ENCODE measurements at regions not wholly inside any gene's neighbourhood (a gene's known extent, or its start where the extent isn't known, plus 50 kb on each side); places are given as distances from the start of the nearest gene placed in this dataset.
"Not testable (repeated sequence)": the region's sequence is repeated elsewhere in the genome, so short reads cannot be mapped to it uniquely, and the experiment has no call there.

DNA sequence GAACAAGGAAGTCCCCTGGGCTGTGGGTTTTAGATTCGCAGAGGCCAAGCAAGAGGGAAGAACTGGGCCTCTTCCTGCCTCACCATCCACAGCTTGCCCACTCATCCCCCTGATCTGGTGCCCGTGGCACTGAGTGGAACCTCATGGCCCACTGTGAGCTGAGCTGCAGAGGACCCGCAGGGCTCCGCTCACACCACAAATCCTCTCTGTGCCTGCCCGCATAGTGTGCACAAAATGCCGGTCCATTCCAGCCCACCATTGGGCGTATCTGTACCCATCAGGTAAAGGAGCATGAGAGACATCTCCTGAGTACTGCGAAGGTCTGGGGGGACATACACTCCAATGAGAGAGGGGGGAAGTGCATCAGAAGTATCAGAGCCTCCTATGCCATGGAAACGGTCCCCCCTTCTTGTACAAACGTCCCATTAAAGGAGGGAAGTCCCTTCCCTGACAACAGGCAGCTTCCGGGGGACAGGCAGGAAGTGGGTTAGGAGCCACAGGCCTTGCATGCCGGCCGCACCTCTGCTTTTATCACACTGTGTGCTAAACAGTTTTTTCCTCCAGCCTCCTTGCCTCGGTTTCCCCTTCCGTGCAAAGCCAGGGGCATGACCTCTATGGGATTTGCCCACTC is 309.4 kb upstream of the DIO3 start:
- no peak for DNase-seq

DNA sequence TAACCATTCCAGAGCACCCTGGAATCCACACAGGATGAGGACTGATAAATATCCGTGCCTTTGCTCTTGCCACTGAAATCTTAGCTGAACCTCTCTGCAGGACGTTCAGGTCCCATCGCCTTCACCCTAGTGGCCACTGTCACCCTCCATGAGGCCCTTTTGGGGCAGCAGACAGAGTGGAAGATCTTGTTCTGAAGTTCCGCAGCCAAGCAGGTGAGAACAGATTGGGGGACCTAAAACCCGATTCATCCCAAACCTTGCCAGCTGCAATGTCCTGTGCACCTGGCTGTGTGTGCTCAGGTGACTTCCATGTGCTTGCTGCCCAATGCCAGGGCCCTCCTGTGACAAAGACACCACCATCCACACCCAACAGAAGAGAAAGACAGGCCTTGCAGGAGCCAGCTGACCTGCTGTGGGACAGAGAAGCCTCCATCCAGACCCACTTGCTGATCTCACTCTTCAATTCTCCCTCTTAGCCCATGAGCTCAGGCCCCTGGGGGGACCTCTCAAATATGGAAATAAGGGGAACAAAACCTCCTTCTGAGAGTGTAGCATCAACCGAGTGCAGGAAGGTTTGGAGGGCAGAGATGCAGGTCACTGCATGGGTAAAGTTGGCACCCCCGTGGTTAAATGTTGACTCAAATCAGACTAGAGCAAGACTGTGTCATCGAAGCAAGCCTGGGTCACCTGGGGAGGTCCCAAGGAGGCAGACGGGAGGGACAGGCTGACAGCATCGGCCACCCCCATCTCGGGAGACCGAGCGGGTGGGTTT is 308.7 kb upstream of the DIO3 start:
- DNase-seq, result no peak

DNA sequence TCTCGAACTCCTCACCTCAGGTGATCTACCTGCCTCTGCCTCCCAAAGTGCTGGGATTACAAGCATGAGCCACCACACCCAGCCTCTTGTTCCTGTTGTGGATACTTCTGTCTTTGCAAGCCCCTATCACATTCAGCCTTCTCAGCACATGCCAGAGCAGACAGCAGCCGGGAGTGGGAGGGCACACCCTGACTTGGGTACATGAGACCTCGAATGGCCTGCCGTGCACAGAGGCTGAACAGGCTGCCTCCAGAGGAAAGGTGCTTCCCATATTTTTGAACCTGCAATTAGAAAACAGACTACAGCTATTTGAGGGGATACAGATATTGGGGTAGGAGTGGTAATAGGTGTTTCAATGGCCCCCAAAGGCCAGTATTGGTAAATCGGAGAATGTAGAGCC is 307.3 kb upstream of the DIO3 start:
- DNase-seq, result no peak

DNA sequence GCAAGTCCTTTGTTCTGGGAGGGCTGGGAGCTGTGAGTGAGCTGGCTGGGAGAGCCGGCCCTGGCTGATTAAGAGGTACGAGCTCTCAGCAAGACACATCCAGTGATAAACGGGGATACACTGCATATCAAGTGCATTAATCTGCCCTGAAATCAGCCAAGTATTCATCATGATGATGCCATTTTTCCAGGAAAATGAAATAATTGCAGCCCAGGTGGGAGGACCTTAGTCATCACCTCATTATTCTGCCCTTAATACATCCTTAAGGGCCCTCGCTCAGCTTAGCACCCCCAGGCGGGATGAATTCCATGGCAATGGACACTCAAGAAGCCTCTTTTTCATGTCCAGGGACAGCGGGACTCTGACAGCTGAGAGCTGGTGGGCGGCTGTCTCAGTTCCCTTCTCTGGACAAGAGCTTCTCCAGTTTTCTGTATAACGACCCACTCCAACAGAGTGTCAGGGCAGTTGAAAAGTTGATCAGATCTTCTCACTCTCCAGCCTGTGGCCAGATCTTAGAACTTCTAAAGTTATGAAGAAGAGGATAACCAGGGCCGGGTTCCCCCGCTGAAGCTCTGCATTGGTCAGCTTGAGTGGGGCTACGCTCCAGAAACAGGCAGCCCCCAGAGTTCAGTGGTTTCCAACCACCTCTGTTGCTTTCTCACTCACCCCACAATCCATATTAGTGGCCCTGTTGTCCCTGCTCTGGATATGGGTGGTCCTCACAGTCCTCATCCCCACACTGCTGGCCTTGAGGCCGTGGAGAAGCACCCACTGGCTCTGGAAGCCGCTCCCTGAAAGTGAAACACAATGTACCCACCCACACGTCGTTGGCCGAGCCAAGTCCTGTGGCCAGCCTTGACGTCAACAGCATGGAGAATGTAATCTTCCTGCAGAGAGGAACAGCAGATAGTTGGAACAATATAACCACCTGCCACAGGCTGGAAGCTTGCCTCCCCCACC is 306.2 kb upstream of the DIO3 start:
- DNase-seq, result no peak

DNA sequence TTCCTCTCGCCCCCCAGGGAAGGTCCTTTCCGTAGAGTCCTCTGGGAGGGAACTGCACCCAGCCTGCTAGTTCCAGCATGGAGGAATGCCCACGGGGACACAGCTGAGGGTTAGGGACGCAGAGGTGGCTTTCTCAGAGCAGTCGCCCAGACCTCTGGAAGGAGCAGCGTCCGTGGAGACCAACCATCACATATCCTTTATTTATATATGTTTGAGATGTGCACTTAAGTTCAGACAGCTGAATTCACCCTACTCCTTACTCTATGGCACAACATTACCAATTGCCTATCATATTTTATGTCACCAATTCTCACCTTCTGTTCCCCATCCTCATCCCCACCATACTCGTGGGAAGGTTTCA is 305.6 kb upstream of the DIO3 start:
- no peak for DNase-seq

DNA sequence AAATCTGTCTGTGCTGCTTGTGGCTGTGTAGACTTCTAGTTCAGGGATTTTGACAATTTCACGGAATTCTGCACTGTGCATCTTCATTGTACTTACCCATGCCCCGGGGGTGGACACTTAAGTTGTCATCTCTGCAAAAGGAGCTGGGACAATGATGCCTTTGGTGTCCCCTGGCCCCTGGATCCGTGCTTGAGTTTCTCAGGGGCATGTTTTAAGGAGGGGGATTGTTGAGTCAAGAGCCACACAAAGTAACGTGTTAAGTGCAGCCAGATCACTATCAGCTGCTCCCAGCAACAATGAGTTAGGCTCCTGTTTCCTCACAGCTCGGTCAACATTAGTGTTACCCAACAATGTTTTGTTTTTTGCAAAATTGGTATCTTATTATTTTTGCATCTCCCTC is 305.0 kb upstream of the DIO3 start:
- no peak for DNase-seq

DNA sequence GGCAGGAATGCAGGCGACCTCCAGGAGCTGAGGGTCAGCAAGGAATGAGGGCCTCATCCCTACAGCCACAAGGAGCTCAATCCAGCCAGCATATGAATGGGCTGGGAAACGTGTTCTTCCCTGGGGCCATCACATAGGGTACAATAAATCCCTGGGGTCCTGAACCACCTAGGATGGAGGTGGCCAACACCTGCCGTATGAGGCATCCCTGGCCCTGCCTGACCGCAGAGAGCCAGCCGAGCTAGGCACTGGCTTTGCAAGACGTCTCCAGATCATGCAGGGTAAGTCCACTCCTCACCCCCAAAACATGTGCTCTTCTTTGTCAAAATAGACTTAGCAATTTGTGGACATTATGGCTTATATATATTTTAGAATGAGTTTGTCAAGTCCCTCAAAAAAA is 303.7 kb upstream of the DIO3 start:
- DNase-seq, result no peak

DNA sequence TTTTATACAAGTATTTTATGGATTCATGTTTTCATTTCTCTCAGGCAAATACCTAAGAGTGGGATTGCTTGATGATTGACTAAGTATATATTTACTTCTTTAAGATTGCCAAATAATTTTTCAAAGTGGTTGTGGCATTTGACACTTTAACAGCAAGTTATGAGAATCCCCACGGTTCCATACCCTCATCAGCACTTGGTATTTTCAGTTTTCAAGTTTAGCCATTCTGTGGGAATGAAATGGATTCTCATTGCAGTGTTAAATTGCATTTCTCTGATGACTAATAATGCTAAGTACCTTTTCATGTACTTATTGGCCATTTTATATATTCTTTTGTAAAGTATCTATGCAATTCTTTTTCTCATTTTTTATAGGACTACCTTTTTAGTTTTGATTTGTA is 301.5 kb upstream of the DIO3 start:
- no peak for DNase-seq

DNA sequence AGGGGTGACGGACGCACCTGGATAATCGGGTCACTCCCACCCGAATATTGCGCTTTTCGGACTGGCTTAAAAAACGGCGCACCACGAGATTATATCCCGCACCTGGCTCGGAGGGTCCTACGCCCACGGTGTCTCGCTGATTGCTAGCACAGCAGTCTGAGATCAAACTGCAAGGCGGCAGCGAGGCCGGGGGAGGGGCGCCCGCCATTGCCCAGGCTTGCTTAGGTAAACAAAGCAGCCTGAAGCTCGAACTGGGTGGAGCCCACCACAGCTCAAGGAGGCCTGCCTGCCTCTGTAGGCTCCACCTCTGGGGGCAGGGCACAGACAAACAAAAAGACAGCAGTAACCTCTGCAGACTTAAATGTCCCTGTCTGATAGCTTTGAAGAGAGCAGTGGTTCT is 294.9 kb upstream of the DIO3 start:
- not testable (repeated sequence) for DNase-seq

DNA sequence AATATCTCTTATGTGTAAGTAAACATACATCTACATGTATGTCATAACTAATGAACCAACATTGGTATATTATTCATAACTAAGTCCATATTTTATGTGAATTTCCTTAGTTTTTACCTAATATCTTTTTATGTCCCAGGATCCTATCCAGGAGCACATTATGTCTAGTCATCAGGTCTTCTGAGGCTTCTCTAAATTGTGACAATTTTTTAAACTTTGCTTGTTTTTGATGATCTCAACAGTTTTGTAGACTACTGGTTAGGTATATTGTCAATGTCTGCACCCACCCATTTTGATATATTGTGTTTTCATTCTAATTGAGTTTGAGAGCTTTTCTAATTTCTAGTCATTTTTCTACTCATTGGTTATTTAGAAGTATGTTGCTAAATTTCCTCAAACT is 288.2 kb upstream of the DIO3 start:
- DNase-seq, result no peak

DNA sequence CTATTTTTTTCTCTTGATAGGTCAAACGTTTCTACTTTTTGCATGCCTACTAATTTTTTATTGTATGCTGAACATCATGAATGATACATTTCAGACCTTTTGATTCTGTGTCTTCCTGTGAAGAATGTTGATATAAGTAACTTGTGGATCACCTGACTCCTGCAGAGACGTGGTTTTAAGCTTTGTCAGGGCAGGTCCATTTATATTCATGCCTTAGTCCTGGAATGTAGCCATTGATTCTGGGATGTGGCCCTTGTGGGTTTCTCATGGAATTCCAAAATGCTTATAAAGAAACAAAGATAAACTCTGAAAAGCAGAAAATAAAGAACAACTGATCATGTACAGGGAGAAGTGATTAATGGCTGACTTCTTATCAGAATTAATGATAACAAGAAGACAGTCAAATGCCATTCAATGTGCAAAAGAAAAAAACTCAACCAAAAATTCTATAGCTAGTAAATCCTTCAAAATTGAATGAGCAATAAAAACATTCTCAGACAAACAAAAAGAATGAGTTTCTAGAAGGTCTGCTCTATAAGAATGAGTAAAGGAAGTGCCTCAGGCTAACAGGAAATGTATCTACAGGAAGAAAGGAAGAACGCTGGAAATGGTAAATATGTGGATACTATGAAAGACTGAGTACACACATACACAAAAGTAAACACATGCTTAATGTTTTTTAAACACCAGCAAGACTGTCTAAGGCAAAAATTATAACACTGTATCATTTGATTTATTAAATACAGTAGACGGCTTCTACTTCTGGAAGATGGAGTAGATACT is 284.8 kb upstream of the DIO3 start:
- DNase-seq, result no peak

DNA sequence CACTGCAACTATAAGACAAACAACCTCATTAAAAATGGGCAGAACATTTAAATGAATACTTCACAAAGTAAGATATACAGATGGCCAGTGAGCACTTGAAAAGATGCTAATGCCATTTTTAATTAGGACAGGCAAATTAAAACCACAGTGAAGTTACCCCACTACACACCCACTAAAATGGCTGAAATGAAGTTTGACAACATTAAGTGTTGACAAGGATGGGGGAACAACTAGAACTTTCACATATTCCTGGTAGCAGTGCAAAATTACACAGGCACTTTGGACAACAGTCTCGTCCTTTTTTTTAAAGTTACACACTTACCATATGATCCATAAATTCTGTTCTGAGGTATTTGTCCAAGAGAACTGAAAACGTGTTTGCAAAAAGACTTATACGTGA is 278.9 kb upstream of the DIO3 start:
- DNase-seq, result no peak

DNA sequence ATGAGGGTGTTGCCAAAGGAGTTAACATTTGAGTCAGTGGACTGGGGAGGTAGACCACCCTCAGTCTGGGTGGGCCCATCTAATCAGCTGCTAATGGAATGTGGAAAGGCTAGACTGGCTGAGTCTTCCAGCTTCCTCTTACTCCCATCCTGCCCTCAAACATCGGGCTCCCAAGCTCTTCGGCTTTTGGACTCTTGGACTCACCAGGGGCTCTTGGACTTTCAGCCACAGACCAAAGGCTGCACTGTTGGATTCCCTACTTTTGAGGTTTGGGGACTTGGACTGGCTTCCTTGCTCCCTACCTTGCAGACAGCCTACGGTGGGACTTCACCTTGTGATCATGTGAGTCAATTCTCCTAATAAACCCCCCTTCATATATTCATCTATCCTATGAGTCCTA is 276.6 kb upstream of the DIO3 start:
- DNase-seq, result no peak

DNA sequence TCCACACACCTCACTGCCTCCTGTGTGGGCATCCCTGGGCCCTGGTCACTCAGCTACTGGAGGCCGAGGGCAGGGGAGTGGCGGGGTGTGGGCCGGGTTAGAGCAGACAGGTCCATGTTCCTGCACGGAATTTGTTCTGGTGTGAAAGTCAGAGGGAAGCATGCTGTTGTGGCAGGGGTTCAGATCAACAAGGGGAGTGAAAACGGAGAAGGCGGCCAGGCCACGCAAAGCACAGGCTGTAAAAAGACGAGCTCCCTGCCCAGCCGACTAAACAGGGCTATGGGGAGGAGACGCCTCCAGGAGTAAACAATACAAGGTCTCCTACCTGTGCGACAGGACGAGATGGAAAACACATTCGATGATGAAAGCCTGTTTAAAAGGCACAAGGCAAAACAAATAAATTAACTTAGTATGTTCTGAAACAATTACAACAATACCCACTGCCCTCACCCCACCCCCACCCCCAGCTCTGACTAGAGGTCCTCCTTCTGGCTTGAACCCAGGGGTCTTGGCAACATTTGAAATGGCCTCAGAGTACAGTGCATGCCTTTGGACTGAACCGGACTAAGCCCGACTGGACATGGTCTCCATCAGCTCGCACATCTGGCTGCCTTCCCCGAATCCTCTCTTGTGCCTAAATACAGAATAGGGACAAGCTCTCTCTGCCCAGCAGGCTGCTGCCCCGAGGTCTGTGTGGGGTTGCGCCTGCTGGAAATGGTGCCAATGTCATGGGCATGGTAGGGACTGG is 274.9 kb upstream of the DIO3 start:
- no peak for DNase-seq

DNA sequence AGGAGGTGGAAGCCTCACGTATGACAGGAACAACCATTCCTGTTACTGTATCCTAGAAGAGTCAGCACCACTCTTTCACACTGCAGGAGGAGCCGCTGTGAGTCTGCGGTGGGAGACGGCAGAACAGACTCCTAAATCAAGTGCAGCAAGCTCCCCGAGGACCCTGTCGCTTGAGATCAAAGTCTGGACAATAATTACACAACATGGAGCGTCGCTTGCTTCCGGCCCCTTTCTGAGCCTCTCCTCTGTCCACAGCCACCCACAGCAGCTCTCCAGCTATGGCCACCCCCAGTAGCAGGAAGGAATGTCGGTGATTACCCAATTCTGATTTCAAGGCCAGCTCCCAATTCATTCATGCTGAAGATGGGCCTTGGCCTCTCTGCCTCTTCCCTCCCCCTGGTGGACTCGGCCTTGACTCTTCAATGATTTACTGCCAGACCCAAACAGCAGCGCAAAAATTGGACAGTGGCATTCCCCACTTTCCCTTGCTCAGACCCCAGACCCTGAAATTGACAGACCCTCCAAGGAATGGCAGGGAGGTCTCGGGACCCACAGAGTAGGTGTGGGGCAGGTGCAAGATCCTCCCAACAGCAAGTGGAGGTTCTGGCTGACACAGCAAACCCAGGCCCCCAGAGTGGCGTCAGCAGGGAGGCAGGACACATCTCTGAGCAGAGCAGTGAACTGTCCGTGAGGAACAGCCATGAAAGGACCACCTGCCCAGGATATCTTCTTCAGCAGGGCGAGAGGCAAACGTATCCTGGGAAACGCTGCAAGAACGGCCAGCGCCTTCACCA is 272.7 kb upstream of the DIO3 start:
- no peak for DNase-seq

DNA sequence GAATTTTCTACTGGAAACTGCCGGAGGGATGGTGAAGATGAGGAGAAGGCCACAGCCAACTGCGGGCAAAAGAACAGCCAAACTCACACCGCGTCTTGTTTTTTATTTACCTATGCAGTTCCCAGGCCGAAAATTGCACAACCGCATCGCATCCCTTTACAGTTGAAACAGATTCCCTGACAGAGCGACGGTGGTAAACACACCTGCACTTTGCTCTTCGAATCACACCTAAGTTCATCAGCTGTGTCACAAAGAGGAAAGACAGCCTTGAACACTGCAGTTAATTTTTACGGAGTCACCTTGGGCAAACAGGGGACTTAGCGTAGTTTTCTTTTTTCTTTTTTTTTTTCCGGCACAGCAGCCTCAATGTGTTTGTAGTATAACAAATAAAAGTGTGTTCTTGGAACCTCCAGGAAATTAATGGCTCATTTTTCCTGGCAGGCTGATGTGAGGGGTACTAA is 272.0 kb upstream of the DIO3 start:
- no peak for DNase-seq

DNA sequence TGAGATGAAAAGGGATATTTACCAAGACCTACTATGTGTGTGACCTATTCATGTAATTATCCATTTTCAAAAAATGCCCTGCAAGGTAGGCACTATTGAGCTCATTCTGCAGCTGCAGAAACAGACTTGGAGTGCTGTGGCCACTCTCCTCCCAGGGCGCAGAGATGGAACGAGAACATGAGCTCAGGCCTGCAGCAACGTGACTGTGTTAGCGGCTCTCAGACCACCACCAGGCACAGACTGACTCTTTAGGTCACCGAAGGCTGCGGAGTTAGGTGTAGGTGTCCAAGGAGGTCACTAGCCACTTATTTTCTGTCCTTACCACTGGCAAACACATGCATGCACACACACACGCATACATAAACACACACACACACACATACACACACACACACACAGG is 271.4 kb upstream of the DIO3 start:
- DNase-seq, result no peak

DNA sequence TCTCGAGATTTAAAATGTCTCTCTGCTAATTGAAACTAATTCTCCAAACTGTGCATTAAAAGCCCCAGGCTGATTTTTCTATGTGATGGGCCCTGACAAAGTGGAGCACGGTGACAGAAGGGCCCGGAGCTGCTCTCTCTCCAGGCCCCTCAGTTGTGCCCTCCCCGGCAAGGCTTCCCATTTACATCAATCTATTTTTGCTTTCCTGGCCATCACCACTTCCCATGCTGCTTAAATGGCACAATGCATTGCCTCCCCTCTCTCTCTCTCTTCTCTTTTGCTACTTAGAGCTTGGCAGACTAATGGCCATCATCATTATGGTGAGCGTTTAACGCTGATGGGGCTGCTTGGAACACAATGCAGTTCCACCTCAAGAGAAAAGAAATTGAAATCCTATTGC is 270.7 kb upstream of the DIO3 start:
- DNase-seq, result no peak

DNA sequence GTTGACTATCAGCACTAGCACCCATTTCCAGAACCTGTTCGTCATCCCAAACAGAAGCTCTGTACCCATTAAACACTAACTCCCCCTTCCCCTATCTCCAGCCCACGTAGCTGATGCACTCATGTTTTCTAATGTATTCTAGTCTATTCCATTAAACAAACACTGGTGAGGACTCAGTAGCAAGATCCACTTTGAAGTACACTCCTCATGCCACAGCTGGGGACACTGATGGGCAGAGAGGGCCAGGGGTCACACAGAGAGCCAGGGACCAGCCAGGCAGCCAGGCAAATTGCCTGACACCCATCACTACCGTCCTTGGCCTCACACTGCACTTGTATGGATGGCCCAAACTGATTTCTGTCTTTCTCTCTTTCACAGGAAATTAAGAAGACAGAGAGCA is 269.9 kb upstream of the DIO3 start:
- no peak for DNase-seq

DNA sequence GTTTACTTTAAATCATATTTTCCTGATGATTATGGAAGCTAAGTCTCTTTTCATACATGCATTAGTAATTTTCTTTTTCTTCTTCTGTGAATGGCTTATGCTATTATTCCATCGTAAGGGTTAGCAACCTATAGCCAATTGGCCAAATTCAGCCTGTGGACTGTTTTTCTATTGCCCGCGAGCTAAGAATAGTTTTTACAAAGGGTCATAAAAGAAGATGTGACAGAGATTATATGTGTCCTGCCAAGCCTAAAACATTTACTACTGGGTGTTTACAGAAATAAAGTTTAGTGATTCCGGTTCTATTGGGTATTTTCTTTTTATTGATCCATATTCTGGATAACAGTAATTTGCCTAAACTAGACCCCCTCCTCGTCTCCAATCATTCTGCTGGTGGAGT is 268.8 kb upstream of the DIO3 start:
- no peak for DNase-seq

DNA sequence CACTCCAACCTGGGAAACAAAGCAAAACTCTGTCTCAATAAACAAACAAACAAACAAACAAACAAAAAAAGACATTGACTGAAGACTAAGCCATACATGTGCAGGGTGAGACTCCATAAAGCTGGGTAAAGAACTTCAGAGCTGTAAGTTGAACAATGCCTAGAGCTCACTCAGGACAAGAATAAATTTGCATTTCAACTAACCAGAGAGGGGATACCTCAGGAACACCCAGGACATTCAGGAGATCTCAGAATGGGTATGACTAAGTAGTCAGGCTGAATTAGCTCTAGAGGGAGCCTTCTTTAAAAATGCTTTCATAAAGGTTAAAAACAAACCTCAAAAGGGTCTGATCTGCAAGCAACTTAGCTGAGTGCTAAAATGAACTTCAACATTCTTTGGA is 267.7 kb upstream of the DIO3 start:
- DNase-seq, result no peak
